A673 (cell line): ENCODE measurements at regions not wholly inside any gene's neighbourhood (a gene's known extent, or its start where the extent isn't known, plus 50 kb on each side); places are given as distances from the start of the nearest gene placed in this dataset.

ENCODE experiments used
- BruUV-seq: library from RNA; stranded (reverse); fragments of 400-500 nt; replicated peaks from 2 replicates; lab custom pipeline; 2021; lab: Mats Ljungman, UMichigan
- CTCF ChIA-PET: fragments of 300-600 bp; sonication (Branson Sonifier 250); formaldehyde crosslinking; loops from one replicate; lab custom pipeline; 2022; ENCODE audit warnings: antibody characterized with exemption; lab: Charles Lee
- POLR2A ChIA-PET: fragments of 300-600 bp; sonication (Branson Sonifier 250); formaldehyde crosslinking; loops from one replicate; lab custom pipeline; 2022; ENCODE audit warnings: antibody characterized with exemption; ENCODE audit not compliant: low non-redundant PET; lab: Charles Lee
- DNase-seq: peaks from one replicate; pipeline ENCODE4 v3.0.0-alpha.2; 2015; ENCODE audit warnings: low spot score
- H3K27ac ChIP-seq: fragments of 200-600 bp; sonication (generic); 2 replicates; pipeline ENCODE4 v1.5.1; 2016; ENCODE audit warnings: mixed run types, low read depth, mild to moderate bottlenecking, mixed read lengths, antibody characterized with exemption, low read length; ENCODE audit not compliant: poor library complexity, severe bottlenecking
- H3K27me3 ChIP-seq: fragments of 200-600 bp; sonication (generic); replicated peaks from 2 replicates; pipeline ENCODE4 v1.6.1; 2017; ENCODE audit warnings: mixed run types, low read depth, mild to moderate bottlenecking, mixed read lengths, antibody characterized with exemption, low read length; ENCODE audit not compliant: insufficient read depth, poor library complexity
- H3K36me3 ChIP-seq: fragments of 200-600 bp; sonication (generic); 2 replicates; pipeline ENCODE4 v1.6.1; 2016; ENCODE audit warnings: mixed run types, mild to moderate bottlenecking, mixed read lengths, antibody characterized with exemption, low read length; ENCODE audit not compliant: insufficient read depth, poor library complexity, severe bottlenecking
- H3K4me1 ChIP-seq: fragments of 200-600 bp; sonication (generic); 2 replicates; pipeline ENCODE4 v1.6.1; 2017; ENCODE audit warnings: mixed run types, mild to moderate bottlenecking, mixed read lengths, antibody characterized with exemption, low read length; ENCODE audit not compliant: insufficient read depth, poor library complexity, severe bottlenecking
- H3K4me3 ChIP-seq: fragments of 200-600 bp; sonication (generic); 2 replicates; pipeline ENCODE4 v1.5.1; 2016; ENCODE audit warnings: low read depth, mixed run types, mild to moderate bottlenecking, mixed read lengths, low read length; ENCODE audit not compliant: poor library complexity, severe bottlenecking
- H3K9me3 ChIP-seq: fragments of 200-600 bp; sonication (generic); 2 replicates; pipeline ENCODE4 v1.6.1; 2016; ENCODE audit warnings: mixed run types, low read depth, mild to moderate bottlenecking, mixed read lengths, antibody characterized with exemption, low read length; ENCODE audit not compliant: poor library complexity, severe bottlenecking
- CTCF ChIP-seq: fragments of 300-800, 200-600 bp; sonication (generic); conservative IDR thresholded peaks from 2 replicates; pipeline ENCODE4 v1.5.1; 2017; ENCODE audit warnings: low read depth, mild to moderate bottlenecking, antibody characterized with exemption, low read length, moderate library complexity, mixed read lengths
- EZH2 ChIP-seq: fragments of 200-600 bp; sonication (generic); IDR thresholded peaks from 2 replicates; pipeline ENCODE4 v1.6.1; 2017; ENCODE audit warnings: borderline replicate concordance, low read depth, mild to moderate bottlenecking, mixed read lengths, antibody characterized with exemption, low read length; ENCODE audit not compliant: poor library complexity, severe bottlenecking
- intact Hi-C: fragments of 100-400 bp; cut with micrococcal nuclease; formaldehyde crosslinking; loops from one replicate; pipeline ENCODE4 v1.10.0; 2022; ENCODE audit not compliant: unreplicated experiment

- TF ChIP-seq CTCF (no peak), EZH2 (no peak)
- POLR2A ChIA-PET: no interaction called here
- DNase-seq: no peak
Observed at GRCh38 chr2:228956701-228957474, 314.2 kb downstream of the PID1 start.

GRCh38 chr2:228949831-228950230, 321.3 kb downstream of the PID1 start:
- no peaks in the 10 kb centered on the region for H3K9me3 ChIP-seq
- no peaks in the 10 kb centered on the region for H3K27me3 ChIP-seq
- H3K36me3 ChIP-seq: no peaks in the 10 kb centered on the region
- DNase-seq: no peak
- no peak overlapping the region for H3K4me3 ChIP-seq
- H3K4me1 ChIP-seq: no peaks in the 10 kb centered on the region
- POLR2A ChIA-PET: no interaction called here
- no peak overlapping the region for H3K27ac ChIP-seq
- no TSS peak for BruUV-seq
- CTCF ChIA-PET: no interaction called here
- TF ChIP-seq CTCF: no peak
- no peak for TF ChIP-seq EZH2
- intact Hi-C loops: no loop called here

More at GRCh38 chr2:228956701-228957474, 314.2 kb downstream of the PID1 start:
- intact Hi-C loops: no loop called here
- Histone ChIP-seq H3K27ac (no peak overlapping the region), H3K9me3 (no peaks in the 10 kb centered on the region), H3K27me3 (no peaks in the 10 kb centered on the region), H3K4me3 (no peak overlapping the region), H3K4me1 (no peaks in the 10 kb centered on the region), H3K36me3 (no peaks in the 10 kb centered on the region)
- no TSS peak for BruUV-seq
- CTCF ChIA-PET: no interaction called here

- Histone ChIP-seq H3K4me1 (no peaks in the 10 kb centered on the region), H3K9me3 (no peaks in the 10 kb centered on the region), H3K36me3 (no peaks in the 10 kb centered on the region), H3K27ac (no peak overlapping the region), H3K4me3 (no peak overlapping the region), H3K27me3 (no peaks in the 10 kb centered on the region)
- no TSS peak for BruUV-seq
- TF ChIP-seq CTCF: no peak
- TF ChIP-seq EZH2: no peak
- ChIA-PET CTCF (no interaction called here), POLR2A (no interaction called here)
- DNase-seq: no peak
- intact Hi-C loops: no loop called here
Observed at GRCh38 chr2:228945710-228946109, 325.4 kb downstream of the PID1 start.
